ENCODE measurements at regions not wholly inside any gene's neighbourhood (a gene's known extent, or its start where the extent isn't known, plus 50 kb on each side); places are given as distances from the start of the nearest gene placed in this dataset.

DNA sequence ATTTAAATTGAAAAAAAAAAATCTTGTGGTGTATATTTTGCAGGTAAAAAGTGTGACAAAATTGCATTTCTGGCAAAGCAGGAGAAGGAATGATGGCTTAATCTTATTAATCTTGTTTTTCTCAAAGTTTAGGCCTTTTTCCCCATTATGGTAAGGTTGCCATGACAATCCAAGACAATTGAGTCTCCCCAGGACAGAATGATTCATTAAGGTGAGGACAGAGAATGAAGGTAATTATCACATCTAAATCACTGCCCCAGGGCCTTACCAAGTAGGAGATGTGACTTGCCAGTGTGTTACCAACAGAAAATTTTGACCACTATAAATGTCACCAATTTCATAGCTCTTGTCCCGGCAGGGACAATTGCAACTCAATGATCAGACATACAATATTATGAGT is 439.2 kb downstream of the DNAH5 start:
- no peaks in the 10 kb centered on the region for H3K27me3 ChIP-seq (ENCODE audit: insufficient read depth)
- H3K27ac ChIP-seq (ENCODE audit: low read depth): no peak overlapping the region
- 0 out of 2 replicates have a peak, but pooled peaks cover 5% of the 10 kb centered on the region for H3K9me2 ChIP-seq (ENCODE audit: insufficient read depth)
- no peak for DNase-seq (ENCODE audit: low spot score)
- no peaks in the 10 kb centered on the region for H3K36me3 ChIP-seq (ENCODE audit: insufficient read depth)
- Mint-ChIP-seq H3K4me1 (no peaks in the 10 kb centered on the region; the same call in 2 of the 3 replicates), H3K36me3 (ENCODE audit: low read depth) (no peaks in the 10 kb centered on the region), H3K27ac (no peak overlapping the region), H3K27me3 (ENCODE audit: insufficient read depth, low read depth, poor library complexity) (no peaks in the 10 kb centered on the region), H3K4me3 (no peak overlapping the region), H3K9me3 (no peaks in the 10 kb centered on the region)
- no peaks in the 10 kb centered on the region for H4K20me1 ChIP-seq (replicated peaks; ENCODE audit: insufficient read depth)
- H2AFZ ChIP-seq: no peak overlapping the region
- no peaks in the 10 kb centered on the region for H3K4me1 ChIP-seq (ENCODE audit: insufficient read depth)
- H3K79me2 ChIP-seq (replicated peaks; ENCODE audit: insufficient read depth): no peaks in the 10 kb centered on the region
- TF ChIP-seq EZH2phosphoT487 (IDR thresholded peaks at IDR 0.05; ENCODE audit: unreplicated experiment): no peak
- no peak for TF ChIP-seq JUNB (IDR thresholded peaks at IDR 0.05; ENCODE audit: unreplicated experiment)
- no peak for TF ChIP-seq REST (IDR thresholded peaks at IDR 0.05; ENCODE audit: unreplicated experiment)
- ATAC-seq: peak; percentile 48; the same call in 2 of the 3 replicates
- H3K4me2 ChIP-seq: no peak overlapping the region
- H3F3A ChIP-seq (replicated peaks; ENCODE audit: low read depth): no peaks in the 10 kb centered on the region
- no peak overlapping the region for H3K4me3 ChIP-seq

DNA sequence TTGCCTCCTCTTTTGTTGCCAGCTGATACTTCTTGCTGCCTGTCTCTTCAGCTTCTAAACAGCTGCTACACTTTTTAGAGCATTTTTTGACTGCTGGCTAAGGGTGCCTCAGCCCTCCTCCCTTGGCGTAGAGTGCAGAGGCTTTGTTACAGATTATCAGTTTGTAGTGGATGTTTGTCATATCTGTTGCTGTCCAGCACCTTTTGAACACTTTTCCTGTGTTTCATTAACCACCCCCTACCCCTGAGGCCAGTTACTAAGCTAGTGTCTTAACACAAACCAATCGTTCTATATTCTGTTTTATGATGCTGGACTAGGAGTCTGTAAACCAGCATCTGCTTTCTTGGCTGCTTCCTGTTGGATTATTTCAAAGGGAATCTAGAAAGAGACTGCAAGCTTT is 441.5 kb downstream of the DNAH5 start:
- no peaks in the 10 kb centered on the region for H3K27me3 Mint-ChIP-seq (ENCODE audit: insufficient read depth, low read depth, poor library complexity)
- Histone ChIP-seq H3K9me2 (ENCODE audit: insufficient read depth) (0 out of 2 replicates have a peak, but pooled peaks cover 5% of the 10 kb centered on the region), H3K27ac (ENCODE audit: low read depth) (no peak overlapping the region), H2AFZ (no peak overlapping the region), H3F3A (replicated peaks; ENCODE audit: low read depth) (no peaks in the 10 kb centered on the region), H3K4me1 (ENCODE audit: insufficient read depth) (no peaks in the 10 kb centered on the region), H4K20me1 (replicated peaks; ENCODE audit: insufficient read depth) (no peaks in the 10 kb centered on the region), H3K4me2 (no peak overlapping the region), H3K79me2 (replicated peaks; ENCODE audit: insufficient read depth) (no peaks in the 10 kb centered on the region), H3K4me3 (no peak overlapping the region), H3K27me3 (ENCODE audit: insufficient read depth) (no peaks in the 10 kb centered on the region), H3K36me3 (ENCODE audit: insufficient read depth) (no peaks in the 10 kb centered on the region)
- H3K4me1 Mint-ChIP-seq: no peaks in the 10 kb centered on the region; the same call in 2 of the 3 replicates
- no peaks in the 10 kb centered on the region for H3K36me3 Mint-ChIP-seq (ENCODE audit: low read depth)
- DNase-seq (ENCODE audit: low spot score) (no peak), ATAC-seq (no peak)
- no peak overlapping the region for H3K4me3 Mint-ChIP-seq
- no peaks in the 10 kb centered on the region for H3K9me3 Mint-ChIP-seq
- H3K27ac Mint-ChIP-seq: no peak overlapping the region
- no peak for TF ChIP-seq EZH2phosphoT487 (IDR thresholded peaks at IDR 0.05; ENCODE audit: unreplicated experiment)
- TF ChIP-seq, protein P1, sequence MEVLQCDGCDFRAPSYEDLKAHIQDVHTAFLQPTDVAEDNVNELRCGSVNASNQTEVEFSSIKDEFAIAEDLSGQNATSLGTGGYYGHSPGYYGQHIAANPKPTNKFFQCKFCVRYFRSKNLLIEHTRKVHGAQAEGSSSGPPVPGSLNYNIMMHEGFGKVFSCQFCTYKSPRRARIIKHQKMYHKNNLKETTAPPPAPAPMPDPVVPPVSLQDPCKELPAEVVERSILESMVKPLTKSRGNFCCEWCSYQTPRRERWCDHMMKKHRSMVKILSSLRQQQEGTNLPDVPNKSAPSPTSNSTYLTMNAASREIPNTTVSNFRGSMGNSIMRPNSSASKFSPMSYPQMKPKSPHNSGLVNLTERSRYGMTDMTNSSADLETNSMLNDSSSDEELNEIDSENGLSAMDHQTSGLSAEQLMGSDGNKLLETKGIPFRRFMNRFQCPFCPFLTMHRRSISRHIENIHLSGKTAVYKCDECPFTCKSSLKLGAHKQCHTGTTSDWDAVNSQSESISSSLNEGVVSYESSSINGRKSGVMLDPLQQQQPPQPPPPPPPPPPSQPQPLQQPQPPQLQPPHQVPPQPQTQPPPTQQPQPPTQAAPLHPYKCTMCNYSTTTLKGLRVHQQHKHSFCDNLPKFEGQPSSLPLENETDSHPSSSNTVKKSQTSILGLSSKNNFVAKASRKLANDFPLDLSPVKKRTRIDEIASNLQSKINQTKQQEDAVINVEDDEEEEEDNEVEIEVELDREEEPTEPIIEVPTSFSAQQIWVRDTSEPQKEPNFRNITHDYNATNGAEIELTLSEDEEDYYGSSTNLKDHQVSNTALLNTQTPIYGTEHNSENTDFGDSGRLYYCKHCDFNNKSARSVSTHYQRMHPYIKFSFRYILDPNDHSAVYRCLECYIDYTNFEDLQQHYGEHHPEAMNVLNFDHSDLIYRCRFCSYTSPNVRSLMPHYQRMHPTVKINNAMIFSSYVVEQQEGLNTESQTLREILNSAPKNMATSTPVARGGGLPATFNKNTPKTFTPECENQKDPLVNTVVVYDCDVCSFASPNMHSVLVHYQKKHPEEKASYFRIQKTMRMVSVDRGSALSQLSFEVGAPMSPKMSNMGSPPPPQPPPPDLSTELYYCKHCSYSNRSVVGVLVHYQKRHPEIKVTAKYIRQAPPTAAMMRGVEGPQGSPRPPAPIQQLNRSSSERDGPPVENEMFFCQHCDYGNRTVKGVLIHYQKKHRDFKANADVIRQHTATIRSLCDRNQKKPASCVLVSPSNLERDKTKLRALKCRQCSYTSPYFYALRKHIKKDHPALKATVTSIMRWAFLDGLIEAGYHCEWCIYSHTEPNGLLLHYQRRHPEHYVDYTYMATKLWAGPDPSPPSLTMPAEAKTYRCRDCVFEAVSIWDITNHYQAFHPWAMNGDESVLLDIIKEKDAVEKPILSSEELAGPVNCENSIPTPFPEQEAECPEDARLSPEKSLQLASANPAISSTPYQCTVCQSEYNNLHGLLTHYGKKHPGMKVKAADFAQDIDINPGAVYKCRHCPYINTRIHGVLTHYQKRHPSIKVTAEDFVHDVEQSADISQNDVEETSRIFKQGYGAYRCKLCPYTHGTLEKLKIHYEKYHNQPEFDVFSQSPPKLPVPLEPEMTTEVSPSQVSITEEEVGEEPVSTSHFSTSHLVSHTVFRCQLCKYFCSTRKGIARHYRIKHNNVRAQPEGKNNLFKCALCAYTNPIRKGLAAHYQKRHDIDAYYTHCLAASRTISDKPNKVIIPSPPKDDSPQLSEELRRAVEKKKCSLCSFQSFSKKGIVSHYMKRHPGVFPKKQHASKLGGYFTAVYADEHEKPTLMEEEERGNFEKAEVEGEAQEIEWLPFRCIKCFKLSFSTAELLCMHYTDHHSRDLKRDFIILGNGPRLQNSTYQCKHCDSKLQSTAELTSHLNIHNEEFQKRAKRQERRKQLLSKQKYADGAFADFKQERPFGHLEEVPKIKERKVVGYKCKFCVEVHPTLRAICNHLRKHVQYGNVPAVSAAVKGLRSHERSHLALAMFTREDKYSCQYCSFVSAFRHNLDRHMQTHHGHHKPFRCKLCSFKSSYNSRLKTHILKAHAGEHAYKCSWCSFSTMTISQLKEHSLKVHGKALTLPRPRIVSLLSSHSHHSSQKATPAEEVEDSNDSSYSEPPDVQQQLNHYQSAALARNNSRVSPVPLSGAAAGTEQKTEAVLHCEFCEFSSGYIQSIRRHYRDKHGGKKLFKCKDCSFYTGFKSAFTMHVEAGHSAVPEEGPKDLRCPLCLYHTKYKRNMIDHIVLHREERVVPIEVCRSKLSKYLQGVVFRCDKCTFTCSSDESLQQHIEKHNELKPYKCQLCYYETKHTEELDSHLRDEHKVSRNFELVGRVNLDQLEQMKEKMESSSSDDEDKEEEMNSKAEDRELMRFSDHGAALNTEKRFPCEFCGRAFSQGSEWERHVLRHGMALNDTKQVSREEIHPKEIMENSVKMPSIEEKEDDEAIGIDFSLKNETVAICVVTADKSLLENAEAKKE (CRISPR knock-in tag; IDR thresholded peaks at IDR 0.05): no peak
- no peak for TF ChIP-seq CREB1 (CRISPR knock-in tag; IDR thresholded peaks at IDR 0.05; ENCODE audit: low read depth)
- no peak for TF ChIP-seq JUNB (IDR thresholded peaks at IDR 0.05; ENCODE audit: unreplicated experiment)
- TF ChIP-seq EZH2 (IDR thresholded peaks at IDR 0.05; ENCODE audit: low read depth, unreplicated experiment): no peak
- TF ChIP-seq REST (IDR thresholded peaks at IDR 0.05; ENCODE audit: unreplicated experiment): no peak
- TF ChIP-seq NANOG (IDR thresholded peaks at IDR 0.05; ENCODE audit: borderline replicate concordance): no peak
- TF ChIP-seq POLR2AphosphoS5 (IDR thresholded peaks at IDR 0.05; ENCODE audit: low read depth): no peak

Data from GM23338 (cell line).